GM21723 (cell line): ENCODE measurements at regions not wholly inside any gene's neighbourhood (a gene's known extent, or its start where the extent isn't known, plus 50 kb on each side); places are given as distances from the start of the nearest gene placed in this dataset.
A peak's percentile ranks its signal among the peaks of the same experiment; 100 is the strongest.

ENCODE experiments used
- ATAC-seq: cut with Tn5 transposase; IDR thresholded peaks from one replicate; pipeline ENCODE4 v1.9.1; 2021; ENCODE audit warnings: mild to moderate bottlenecking, moderate library complexity; ENCODE audit not compliant: unreplicated experiment

- no peak for ATAC-seq
Measured at GRCh38 chr5:167786871-167787578, 504.4 kb upstream of the WWC1 start.

DNA sequence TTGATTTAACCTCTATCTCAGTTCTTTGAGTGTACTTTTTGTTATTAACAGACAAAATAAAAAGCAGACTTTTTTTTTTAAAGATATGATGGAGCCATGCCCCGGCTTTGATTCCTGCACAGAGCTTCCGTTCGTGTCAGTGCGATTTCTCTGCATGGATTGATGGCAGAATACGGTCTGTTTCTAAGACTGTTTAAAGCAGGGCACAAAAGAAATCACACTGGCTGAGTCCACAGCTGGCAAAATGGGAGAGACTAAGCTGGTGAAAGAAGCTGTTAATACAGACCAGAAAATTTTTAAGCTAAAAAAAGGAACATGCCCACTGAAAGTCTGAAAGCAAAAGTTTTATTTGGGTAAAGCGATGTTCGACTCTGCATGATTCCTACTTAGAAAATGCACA is 501.4 kb upstream of the WWC1 start:
- ATAC-seq, result no peak

DNA sequence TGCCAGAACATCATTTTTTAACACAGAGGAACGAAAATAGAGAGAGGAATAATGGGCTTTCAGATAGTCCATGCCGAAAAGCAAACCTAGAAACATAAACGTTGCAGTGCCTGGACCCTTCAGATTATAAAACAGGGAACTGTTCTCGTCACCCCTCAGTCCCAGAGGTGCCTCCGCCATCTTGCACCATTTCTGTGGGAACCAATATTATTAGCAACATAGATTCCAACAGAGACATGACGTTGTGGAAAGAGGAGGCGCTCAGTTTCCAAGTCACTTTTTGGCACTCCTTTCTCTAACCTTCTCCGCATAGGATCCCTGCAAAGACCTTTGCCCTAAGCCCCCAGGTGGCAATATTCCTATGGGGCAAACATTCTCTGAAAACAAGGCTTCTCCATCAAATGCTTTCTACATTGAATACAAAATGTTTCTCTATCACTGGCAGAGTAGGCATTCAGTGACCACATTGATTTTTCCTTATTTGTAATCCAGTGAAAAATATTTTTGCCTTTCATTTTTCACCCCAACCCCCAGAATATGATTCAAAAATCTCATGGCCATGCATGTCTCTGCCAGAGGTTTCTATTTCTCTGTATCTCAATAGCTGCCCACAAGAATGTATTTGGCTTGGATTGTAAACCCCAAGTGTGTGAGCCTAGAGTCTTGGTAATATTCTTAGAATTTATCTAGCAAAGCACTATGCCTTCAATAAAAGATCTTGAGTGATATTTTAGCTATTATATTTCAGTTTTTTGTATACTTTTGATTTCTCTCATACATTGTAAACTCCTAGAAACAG is 500.8 kb upstream of the WWC1 start:
- no peak for ATAC-seq

DNA sequence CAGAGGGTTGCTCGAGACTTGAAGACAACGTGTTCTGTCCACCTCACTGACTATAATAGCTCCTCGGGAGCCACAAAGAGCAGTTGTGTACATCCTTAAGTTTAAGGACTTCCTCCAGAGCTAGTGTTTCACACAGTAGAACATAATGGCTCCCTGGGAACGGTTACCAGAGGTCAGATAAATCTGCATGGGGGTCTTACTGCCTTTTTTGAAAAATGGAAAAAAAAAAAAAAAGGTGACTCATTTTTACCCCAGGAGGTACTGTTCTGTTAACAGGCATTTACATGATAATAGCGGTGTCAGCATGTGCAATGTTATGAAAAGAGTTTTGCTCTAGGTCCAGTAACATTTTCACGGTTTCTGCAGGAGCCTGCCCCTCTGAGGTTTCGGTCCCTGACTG is 498.9 kb upstream of the WWC1 start:
- ATAC-seq, result no peak

GRCh38 chr5:167793700-167794099 is 497.7 kb upstream of the WWC1 start:
- no peak for ATAC-seq

GRCh38 chr5:167794121-167794520 is 497.3 kb upstream of the WWC1 start:
- ATAC-seq, result no peak

DNA sequence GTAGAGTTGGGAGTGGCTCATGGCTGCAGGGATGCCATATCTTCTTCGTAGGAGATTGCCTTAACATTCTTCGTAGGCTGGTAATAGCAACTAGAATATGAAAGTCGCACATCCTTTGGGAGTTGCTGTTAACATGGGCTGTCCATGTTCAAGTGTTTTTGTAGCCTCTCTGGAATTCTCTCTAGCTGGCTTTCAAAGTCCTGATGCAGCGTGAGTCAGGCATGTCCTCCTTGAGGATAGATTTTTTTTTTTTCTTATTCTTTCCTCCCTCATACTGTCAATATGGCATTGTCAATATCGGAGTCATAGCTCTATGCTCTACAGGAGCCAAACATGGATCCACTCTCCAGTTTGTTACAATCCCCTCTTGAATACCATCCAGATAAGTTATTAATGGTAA is 494.8 kb upstream of the WWC1 start:
- no peak for ATAC-seq

DNA sequence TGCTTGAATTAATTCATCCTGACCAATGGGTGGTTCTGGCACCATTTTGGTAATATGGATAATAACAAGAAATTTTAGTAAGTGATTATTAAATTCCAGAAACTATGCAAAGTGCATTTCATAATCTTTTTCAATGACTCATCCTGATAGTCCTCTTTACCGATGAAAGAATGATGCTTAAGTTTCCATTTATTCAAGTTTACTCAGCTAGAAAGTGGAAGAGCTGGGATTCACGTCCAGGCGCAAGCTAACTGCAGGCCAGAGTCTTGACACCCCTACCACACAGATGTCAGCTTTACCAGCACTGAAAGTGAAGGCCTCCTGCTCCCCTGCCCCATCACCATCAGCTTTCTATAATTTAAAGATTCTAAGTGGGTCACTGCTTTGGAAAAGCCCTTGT is 493.5 kb upstream of the WWC1 start:
- ATAC-seq, result no peak

GRCh38 chr5:167798448-167798847 is 493.0 kb upstream of the WWC1 start:
- ATAC-seq, result no peak

DNA sequence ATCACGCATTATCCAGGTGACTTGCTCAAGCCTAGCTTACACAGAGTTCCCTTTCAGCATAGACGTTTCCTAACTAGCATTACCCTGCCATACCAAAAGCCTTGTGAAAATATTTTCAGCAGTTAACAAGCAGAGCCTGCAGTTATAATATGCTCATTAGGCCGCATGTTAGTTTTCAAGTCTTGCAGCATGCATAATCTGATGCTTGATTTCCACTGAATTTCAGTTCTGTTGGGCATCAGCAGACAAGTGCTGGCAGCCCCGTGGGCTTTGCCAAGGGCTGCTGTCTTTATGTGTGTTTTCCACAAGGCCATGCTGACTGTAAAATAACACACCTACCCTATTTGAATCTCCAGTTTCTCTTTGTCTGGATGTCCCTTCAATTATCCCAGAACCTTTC is 491.0 kb upstream of the WWC1 start:
- ATAC-seq, result no peak

DNA sequence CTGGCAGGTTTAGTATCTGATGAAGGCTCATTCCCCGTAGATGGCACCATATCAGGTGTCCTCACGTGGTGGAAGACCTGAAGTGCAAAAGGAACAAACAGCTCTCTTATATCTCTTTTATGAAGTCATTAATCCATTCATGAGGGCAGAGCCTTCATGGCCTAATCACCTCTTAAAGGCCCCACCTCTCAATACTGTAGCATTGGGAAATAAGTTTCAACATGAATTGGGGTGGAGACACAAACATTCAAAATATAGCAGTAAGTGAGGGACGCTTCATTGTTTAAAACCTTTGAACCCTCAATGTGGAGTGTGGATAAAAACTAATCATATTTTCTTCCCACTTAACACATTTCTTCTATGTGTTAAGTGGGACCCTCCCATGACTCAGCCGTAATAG is 489.4 kb upstream of the WWC1 start:
- ATAC-seq, result no peak

DNA sequence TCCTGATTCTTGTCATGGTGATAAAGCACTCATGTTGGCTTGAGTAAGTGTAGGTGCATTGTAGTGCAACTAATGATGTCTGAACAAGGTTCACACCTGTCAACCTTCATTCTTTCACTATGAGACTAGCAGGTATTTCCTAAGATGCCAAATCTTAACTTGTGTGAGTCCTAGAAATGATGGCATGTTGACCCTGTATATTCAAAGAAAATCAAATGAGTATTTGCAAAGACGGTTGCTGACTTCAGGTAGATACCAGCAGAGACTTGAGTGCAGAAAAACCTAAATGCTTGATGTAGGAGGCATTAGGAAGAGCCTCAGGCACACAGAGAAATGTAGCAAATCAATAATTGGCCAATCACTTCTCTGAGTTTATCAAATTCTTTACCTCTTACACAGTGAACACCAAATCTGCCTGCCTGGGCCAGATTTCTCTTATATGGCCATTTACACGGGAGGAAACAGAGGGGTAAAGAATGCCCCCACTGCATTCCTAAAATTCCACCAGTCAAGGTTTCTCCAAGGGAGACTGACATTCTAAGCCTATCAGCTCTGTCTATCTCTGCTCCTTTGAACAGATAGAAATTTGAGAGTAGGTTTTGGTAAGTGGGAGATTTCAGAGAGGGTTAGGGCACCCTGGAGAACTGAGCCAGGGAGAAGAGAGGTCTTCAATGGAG is 488.6 kb upstream of the WWC1 start:
- no peak for ATAC-seq

GRCh38 chr5:167804512-167805220 is 486.8 kb upstream of the WWC1 start:
- ATAC-seq, result no peak

DNA sequence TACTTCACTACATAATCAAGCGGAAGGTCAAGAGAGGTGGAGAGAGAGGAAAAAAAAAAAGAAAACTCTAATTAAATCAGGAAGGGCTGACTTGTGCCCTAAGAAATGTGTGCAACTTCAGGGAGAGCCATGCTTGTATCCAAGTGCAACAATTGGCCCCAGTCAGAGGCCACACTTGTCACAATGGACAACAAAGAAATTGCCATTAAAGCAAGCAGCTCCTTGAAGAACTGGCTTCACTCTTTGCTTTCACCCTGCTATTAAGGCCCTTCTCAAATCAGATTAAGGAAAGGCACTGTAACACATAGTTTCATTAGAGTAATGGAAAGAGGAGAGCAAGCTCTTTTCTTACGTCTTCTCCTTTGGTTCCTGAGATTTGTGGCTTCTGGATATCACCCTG is 480.9 kb upstream of the WWC1 start:
- no peak for ATAC-seq

DNA sequence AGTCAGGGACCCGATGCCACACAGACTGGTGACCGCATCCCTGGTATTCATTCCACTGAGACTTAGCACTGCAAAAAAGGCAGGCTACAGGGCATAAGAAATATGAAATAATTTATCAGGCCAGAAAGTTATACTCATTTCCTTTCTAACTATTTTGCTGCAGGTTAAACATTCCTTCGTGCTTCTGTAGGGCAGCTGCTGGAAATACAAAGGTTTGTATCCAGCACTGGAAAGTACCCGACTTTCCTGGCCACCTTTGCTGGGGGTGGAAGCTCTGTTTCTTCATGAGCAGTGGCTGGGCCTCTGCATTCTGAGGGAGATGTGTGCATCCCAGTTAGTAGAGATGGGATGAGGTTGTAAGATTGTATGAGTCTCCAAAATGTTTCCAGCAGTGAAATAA is 478.6 kb upstream of the WWC1 start:
- no peak for ATAC-seq

GRCh38 chr5:167813389-167813788 is 478.1 kb upstream of the WWC1 start:
- ATAC-seq, result no peak

- ATAC-seq, result no peak
Measured at GRCh38 chr5:167814040-167814439, 477.4 kb upstream of the WWC1 start.

GRCh38 chr5:167814828-167815227 is 476.6 kb upstream of the WWC1 start:
- no peak for ATAC-seq

DNA sequence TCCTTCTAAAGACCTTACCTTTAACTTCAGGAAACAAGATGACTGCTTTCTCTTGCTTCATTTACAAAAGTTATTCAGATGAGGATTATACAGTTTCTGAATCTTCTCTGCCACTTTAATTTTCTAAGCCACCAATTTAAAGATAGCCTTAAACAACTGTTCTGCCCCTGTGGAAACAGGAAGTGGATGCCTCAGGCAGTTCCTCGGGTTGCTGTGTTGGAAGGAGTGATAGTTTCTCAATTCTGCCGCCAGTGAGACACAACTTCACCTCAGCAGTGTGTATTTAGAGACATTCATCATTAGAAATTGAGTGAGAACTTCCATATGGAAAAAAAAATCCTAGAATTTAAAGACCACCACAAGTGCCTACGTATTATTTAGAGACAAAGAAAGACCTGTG is 475.1 kb upstream of the WWC1 start:
- no peak for ATAC-seq

DNA sequence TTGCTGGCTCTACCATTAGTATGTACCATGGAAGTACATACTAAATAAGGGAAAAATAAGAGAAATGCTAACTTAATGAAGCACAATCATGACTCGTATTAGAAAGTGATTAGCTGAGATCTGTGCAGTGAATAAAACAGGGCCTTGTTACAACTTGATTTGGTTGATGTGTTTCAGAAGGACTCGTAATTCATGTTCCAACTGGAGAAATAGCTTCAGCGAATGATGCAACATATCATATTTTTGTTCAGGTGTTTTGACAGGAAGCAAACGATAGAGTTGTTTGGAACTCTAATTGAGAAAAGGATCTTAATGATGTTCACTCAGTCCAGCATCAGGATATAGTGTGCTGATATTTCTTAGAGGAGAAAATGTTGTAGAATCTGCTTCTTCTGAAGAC is 474.6 kb upstream of the WWC1 start:
- no peak for ATAC-seq

DNA sequence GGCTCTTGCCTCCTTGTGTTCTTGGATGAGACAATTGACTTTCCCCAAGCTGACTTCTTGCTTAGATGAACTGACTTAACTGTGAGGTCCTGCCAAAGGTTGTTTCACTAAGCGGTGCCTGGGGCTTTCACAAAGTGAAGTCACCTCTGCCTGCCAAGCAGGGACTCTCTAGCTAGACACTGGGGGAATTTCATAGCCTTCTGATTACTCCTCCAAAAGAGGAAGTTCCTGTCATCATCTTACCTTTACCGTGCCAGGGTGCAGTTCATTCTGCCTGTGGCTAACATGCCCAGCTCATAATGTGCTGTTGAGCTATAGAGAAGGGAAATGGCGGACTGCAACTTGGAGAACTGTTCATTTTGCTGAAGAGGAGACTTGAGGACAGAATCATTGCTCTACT is 472.0 kb upstream of the WWC1 start:
- ATAC-seq, result peak; percentile 94
